HG03196 (cell line): ENCODE measurements at regions not wholly inside any gene's neighbourhood (a gene's known extent, or its start where the extent isn't known, plus 50 kb on each side); places are given as distances from the start of the nearest gene placed in this dataset.

ENCODE experiments used
- ATAC-seq: cut with Tn5 transposase; IDR thresholded peaks from one replicate; pipeline ENCODE4 v1.9.1; 2021; ENCODE audit not compliant: unreplicated experiment

DNA sequence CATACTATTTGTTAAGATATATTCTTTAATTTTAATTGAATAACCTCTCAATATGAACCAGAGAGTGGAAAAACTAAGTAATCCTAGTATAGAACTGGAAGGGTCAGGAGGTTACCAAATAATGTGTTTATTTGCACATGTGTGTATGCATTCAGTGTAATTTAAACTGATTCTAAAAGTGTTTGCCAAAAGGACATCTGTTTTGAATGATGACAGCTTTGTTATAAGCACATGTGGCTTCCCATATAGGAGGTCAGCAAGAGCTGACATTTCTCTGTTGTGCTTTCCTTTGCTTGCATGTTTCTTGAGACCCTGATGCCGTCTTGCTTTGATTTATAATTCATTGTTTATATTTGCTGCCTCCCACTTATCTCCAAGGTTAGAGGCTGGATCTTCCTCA lies 383.4 kb downstream of the BRINP1 start:
- no peak for ATAC-seq

DNA sequence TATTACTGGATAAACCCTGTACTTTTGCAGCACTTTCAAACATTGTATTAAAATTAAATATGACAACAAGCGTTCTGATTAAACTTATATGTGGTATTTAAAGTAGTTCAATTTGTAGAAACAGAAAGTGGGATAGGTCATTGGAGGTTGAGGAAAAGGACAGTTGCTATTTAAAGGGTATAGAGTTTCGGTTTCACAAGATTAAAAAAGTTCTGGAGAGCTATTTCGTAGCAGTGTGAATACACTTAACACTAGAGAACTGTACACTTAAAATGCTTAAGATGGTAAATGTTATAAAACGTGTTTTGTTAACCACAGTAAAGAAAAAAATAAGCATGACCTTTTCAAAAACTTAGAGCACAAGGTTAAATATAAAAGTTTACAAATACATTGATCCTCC lies 382.1 kb downstream of the BRINP1 start:
- ATAC-seq, result no peak

DNA sequence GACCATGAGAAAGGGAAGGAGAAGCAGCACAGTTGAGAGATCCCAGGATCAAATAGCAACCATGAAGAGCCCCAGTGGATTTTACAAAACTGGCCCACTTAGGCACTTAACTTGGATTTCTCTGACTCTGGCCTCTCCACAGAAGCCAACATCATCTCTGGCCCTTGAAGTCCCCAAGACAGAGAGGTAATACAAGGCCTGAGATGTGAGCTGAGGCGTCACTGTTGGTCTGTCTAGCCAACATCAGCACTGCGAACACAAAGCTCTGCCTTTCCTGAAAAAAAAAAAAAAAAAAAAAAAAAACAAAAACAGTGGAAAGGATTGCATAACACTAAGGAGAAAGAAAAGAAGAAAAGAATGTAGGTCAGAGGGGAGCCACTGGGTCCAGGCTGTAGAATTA lies 378.3 kb downstream of the BRINP1 start:
- no peak for ATAC-seq

DNA sequence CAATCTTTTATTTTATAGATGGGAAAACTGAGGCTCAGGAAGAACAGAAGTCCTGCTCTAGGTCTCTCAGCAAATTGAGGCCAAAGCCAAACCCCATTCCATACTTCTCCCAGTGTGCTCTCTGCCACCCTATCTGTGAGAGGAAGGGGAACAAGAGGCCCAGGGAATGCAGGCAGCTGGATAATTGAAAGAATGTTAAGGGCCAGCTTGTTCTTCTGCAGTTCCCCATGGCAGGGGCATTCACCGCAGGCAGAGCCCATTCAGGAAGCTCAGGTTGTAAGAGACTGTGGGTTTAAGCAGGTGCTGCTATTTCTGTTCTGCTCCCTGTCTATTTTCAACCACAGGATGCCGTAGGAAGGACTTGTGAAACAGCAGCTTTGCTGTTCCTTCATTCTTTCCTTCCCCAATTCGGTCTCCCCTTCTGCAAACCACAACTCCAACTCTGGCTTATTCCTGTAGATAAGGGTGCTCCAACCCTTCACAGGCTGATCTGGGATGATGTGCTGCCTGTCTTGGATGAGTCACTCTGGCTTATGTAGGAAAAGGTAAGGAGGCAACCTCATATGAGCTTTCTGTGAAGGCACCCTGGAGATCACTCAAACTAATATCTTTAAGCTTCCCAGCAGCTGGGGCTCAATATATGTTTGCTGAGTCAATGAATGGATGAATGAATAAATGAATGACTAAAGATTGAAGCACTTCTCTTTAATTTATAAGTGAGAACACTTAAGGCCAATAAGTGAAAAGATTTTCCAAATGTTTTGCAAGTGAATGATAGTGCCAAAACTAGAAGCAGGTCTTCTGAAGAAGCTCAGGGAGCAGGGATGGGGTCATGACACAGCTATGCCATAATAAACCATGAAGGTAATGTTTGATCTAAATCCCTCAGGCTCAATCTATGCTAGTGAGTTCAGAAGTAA lies 377.6 kb downstream of the BRINP1 start:
- no peak for ATAC-seq

- no peak for ATAC-seq
Observed at GRCh38 chr9:118992813-118993794, 376.1 kb downstream of the BRINP1 start.

DNA sequence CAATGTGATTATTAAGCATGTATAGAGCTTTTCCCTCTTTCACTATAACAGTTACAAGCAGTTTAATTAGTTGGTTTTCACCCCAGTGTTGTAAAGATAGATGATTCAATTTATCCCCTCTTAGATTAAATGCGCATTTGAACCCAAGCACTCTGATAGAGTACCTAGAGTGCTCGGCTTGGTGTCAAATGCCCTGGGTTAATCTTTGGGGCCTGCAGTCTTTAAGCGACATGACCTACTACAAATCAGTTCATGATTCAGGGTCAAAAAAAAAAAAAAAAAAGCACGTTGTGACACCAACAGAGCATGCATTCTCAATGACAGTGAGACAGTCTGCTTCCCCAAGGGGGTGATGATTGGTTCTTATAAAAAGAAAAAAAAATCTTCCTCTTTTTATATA lies 375.3 kb downstream of the BRINP1 start:
- no peak for ATAC-seq

DNA sequence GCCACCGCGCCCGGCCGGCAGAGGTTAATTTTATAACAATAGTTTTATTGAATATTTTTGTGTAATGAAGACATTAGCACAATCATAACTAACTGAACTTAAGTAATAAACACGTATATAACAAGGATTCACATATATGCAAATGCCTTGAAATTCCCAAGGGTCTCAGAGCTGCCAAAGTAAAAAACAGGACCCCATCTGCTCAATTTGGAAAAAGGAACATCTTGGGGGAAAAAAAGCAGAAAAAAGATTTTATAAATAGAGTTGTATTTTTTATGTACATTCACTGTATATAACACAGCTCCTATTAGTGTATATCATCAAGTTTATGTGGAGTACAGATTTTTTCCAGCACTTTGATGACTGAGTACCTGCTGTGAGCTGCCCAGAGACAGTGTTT lies 366.7 kb downstream of the BRINP1 start:
- no peak for ATAC-seq

DNA sequence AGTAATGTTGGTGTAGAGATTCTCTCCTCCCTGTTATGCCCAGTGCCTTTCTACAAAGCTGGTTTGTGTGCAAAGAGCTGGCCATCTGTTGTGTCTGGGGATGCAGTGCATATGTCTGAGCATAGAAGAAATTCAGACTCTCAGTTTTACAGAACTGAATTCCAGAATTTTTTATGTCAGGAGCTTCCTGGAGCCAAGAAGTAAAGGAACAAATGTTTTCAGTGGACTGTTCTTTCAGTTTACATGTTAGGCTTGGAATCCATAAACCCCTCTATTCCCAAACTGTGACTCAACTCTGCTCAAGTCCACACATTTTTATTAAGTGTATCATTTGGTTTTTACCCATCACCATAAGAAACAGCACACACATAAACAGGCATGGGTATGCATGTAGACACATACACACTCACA lies 366.0 kb downstream of the BRINP1 start:
- no peak for ATAC-seq

- no peak for ATAC-seq
Observed at GRCh38 chr9:119003882-119004617, 365.2 kb downstream of the BRINP1 start.

GRCh38 chr9:119004618-119004990 lies 364.6 kb downstream of the BRINP1 start:
- ATAC-seq, result no peak

- no peak for ATAC-seq
Observed at GRCh38 chr9:119005162-119005561, 364.1 kb downstream of the BRINP1 start.

GRCh38 chr9:119009249-119009648 lies 360.0 kb downstream of the BRINP1 start:
- no peak for ATAC-seq

- no peak for ATAC-seq
Observed at GRCh38 chr9:119020284-119020683, 349.0 kb downstream of the BRINP1 start.

- no peak for ATAC-seq
Observed at GRCh38 chr9:119020730-119021333, 348.4 kb downstream of the BRINP1 start.

- no peak for ATAC-seq
Observed at GRCh38 chr9:119026120-119026519, 343.1 kb downstream of the BRINP1 start.

- ATAC-seq, result no peak
Observed at GRCh38 chr9:119027901-119028699, 341.1 kb downstream of the BRINP1 start.

DNA sequence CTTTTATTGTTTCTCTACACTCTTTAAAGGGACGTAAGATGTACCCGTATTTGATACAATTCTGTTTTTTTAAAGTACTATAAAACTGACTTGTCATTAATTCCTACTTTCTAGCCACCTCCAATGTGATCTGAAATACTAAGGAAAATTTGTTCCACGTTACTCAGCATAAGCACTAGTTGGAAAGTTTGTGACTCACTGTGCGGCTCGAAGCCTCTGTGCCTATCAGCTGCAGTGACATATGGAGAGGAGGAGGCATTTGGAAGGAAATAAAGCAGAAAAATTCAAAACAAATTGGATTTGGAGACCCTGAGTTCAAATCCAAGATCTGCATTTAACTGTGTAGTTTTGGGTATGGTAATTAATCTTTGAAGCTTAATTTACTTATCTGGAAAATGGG lies 339.3 kb downstream of the BRINP1 start:
- ATAC-seq, result no peak

GRCh38 chr9:119033596-119033995 lies 335.6 kb downstream of the BRINP1 start:
- no peak for ATAC-seq

DNA sequence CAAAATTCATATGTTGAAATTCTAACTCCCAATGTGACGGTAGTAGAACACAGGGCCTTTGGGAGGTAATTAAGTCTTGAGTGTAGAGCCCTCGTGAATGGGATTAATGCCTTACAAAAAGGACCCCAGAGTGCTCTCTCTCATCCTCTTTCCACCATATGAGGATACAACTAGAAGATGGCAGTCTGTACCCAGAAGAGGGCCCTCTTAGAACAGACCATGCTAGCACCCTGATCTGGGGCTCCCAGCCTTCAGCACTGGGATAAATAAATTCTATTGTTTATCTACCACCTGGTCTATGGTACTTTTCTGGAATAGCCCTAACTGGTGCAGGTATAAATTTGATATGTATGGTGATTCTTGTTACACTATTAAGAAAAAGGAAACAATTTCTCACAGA lies 332.3 kb downstream of the BRINP1 start:
- no peak for ATAC-seq

GRCh38 chr9:119043996-119044395 lies 325.2 kb downstream of the BRINP1 start:
- no peak for ATAC-seq
